H9 (cell line): ENCODE measurements at regions not wholly inside any gene's neighbourhood (a gene's known extent, or its start where the extent isn't known, plus 50 kb on each side); places are given as distances from the start of the nearest gene placed in this dataset.

Experiments used
- DNase-seq: peaks from one replicate; pipeline ENCODE4 v3.0.0-alpha.2; 2017
- H2AFZ ChIP-seq: one replicate; pipeline ENCODE4 v1.6.1; 2013; ENCODE audit warnings: mild to moderate bottlenecking, low read length, control low read depth, moderate library complexity
- H2AK5ac ChIP-seq: 2 replicates; pipeline ENCODE4 v1.6.1; 2013; ENCODE audit warnings: low read length, control low read depth, mixed read lengths; ENCODE audit not compliant: insufficient read length
- H2BK120ac ChIP-seq: one replicate; pipeline ENCODE4 v1.6.1; 2013; ENCODE audit warnings: low read depth, mild to moderate bottlenecking, low read length, control low read depth, inconsistent platforms; ENCODE audit not compliant: poor library complexity, severe bottlenecking
- H2BK12ac ChIP-seq: 2 replicates; pipeline ENCODE4 v1.6.1; 2013; ENCODE audit warnings: low read length, control low read depth, mixed read lengths, low read depth; ENCODE audit not compliant: insufficient read length
- H2BK15ac ChIP-seq: 2 replicates; pipeline ENCODE4 v1.6.1; 2013; ENCODE audit warnings: low read depth, low read length, control low read depth
- H2BK20ac ChIP-seq: one replicate; pipeline ENCODE4 v1.6.1; 2013; ENCODE audit warnings: low read depth, mild to moderate bottlenecking, low read length, control low read depth, inconsistent platforms; ENCODE audit not compliant: poor library complexity, severe bottlenecking
- H2BK5ac ChIP-seq: 2 replicates; pipeline ENCODE4 v1.6.1; 2013; ENCODE audit warnings: low read length, control low read depth, mixed read lengths; ENCODE audit not compliant: insufficient read length
- H3K14ac ChIP-seq: 2 replicates; pipeline ENCODE4 v1.6.1; 2013; ENCODE audit warnings: low read length, control low read depth; ENCODE audit not compliant: insufficient read depth
- H3K18ac ChIP-seq: 2 replicates; pipeline ENCODE4 v1.6.1; 2013; ENCODE audit warnings: low read depth, mild to moderate bottlenecking, mixed read lengths, low read length, control low read depth; ENCODE audit not compliant: insufficient read length
- H3K23ac ChIP-seq: 2 replicates; pipeline ENCODE4 v1.6.1; 2013; ENCODE audit warnings: low read length, control low read depth, mixed read lengths, low read depth; ENCODE audit not compliant: insufficient read length
- H3K23me2 ChIP-seq: 2 replicates; pipeline ENCODE4 v1.6.1; 2013; ENCODE audit warnings: low read depth, mild to moderate bottlenecking, mixed read lengths, low read length, control low read depth; ENCODE audit not compliant: insufficient read length, poor library complexity, severe bottlenecking
- H3K27ac ChIP-seq: 2 replicates; pipeline ENCODE4 v1.5.1; 2013; ENCODE audit warnings: low read length, control low read depth, mixed read lengths, low read depth; ENCODE audit not compliant: insufficient read length
- H3K27me3 ChIP-seq: 2 replicates; pipeline ENCODE4 v1.6.1; 2013; ENCODE audit warnings: low read length, control low read depth, inconsistent platforms; ENCODE audit not compliant: insufficient read depth
- H3K4ac ChIP-seq: 2 replicates; pipeline ENCODE4 v1.6.1; 2013; ENCODE audit warnings: low read depth, mild to moderate bottlenecking, control low read depth, inconsistent platforms, low read length, moderate library complexity
- H3K4me1 ChIP-seq: 2 replicates; pipeline ENCODE4 v1.6.1; 2013; ENCODE audit warnings: low read length, control low read depth, inconsistent platforms; ENCODE audit not compliant: insufficient read depth
- H3K4me2 ChIP-seq: 2 replicates; pipeline ENCODE4 v1.6.1; 2013; ENCODE audit warnings: low read length, control low read depth, mixed read lengths; ENCODE audit not compliant: insufficient read length, insufficient read depth
- H3K56ac ChIP-seq: 2 replicates; pipeline ENCODE4 v1.6.1; 2013; ENCODE audit warnings: low read depth, mild to moderate bottlenecking, mixed read lengths, low read length, control low read depth; ENCODE audit not compliant: insufficient read length
- H3K79me1 ChIP-seq: 2 replicates; pipeline ENCODE4 v1.6.1; 2013; ENCODE audit warnings: low read depth, mild to moderate bottlenecking, moderate library complexity, low read length, control low read depth, inconsistent platforms; ENCODE audit not compliant: insufficient read depth, poor library complexity, severe bottlenecking
- H3K79me2 ChIP-seq: 2 replicates; pipeline ENCODE4 v1.6.1; 2013; ENCODE audit warnings: low read length, control low read depth, inconsistent platforms; ENCODE audit not compliant: insufficient read depth
- H3K9ac ChIP-seq: 2 replicates; pipeline ENCODE4 v1.6.1; 2013; ENCODE audit warnings: low read length, control low read depth, mixed read lengths; ENCODE audit not compliant: insufficient read length; ENCODE audit errors: extremely low read depth
- H3K9me3 ChIP-seq: one replicate; pipeline ENCODE4 v1.6.1; 2013; ENCODE audit warnings: low read depth, low read length, inconsistent platforms; ENCODE audit not compliant: control insufficient read depth
- H3T11ph ChIP-seq: one replicate; pipeline ENCODE4 v1.6.1; 2013; ENCODE audit warnings: mild to moderate bottlenecking, low read length, control low read depth, inconsistent platforms
- H4K20me1 ChIP-seq: one replicate; pipeline ENCODE4 v1.6.1; 2013; ENCODE audit not compliant: control insufficient read depth, insufficient read length, insufficient read depth
- H4K5ac ChIP-seq: 2 replicates; pipeline ENCODE4 v1.6.1; 2013; ENCODE audit warnings: low read depth, mild to moderate bottlenecking, mixed read lengths, low read length, control low read depth; ENCODE audit not compliant: insufficient read length
- H4K8ac ChIP-seq: replicated peaks from 2 replicates; pipeline ENCODE4 v1.6.1; 2013; ENCODE audit warnings: low read length, control low read depth, mixed read lengths, low read depth; ENCODE audit not compliant: insufficient read length
- H4K91ac ChIP-seq: 2 replicates; pipeline ENCODE4 v1.6.1; 2013; ENCODE audit warnings: low read depth, mild to moderate bottlenecking, moderate library complexity, mixed read lengths, low read length, control low read depth; ENCODE audit not compliant: insufficient read length
- H3K27ac Mint-ChIP-seq, 3 experiments: 2 replicates in 2 of 3; 3 replicates in 1 of 3; pipeline ENCODE4 v1.8.0; 2020 to 2021; ENCODE audit warnings: mixed read lengths in 3 of 3, mild to moderate bottlenecking in 1 of 3, moderate library complexity in 1 of 3
- H3K27me3 Mint-ChIP-seq: 2 replicates; pipeline ENCODE4 v1.8.0; 2021; ENCODE audit warnings: low read depth, mild to moderate bottlenecking, moderate library complexity, mixed read lengths
- H3K36me3 Mint-ChIP-seq, 3 experiments: 2 replicates in 2 of 3; 3 replicates in 1 of 3; pipeline ENCODE4 v1.8.0; 2020 to 2021; ENCODE audit warnings: low read depth in 3 of 3, mixed read lengths in 3 of 3; ENCODE audit not compliant: insufficient read depth in 1 of 3
- H3K4me1 Mint-ChIP-seq, 2 experiments: 2 replicates each; pipeline ENCODE4 v1.8.0; 2020; ENCODE audit warnings: mixed read lengths in 2 of 2
- H3K4me3 Mint-ChIP-seq, 2 experiments: 2 replicates in 1 of 2; 3 replicates in 1 of 2; pipeline ENCODE4 v1.8.0; 2020 to 2021; ENCODE audit warnings: mild to moderate bottlenecking in 2 of 2, mixed read lengths in 2 of 2, moderate library complexity in 1 of 2
- H3K9me3 Mint-ChIP-seq, 2 experiments: 2 replicates in 1 of 2; 3 replicates in 1 of 2; pipeline ENCODE4 v1.8.0; 2020; ENCODE audit warnings: mild to moderate bottlenecking in 2 of 2, mixed read lengths in 2 of 2, moderate library complexity in 1 of 2
- WGBS: extraction: QIAGEN DNeasy Blood & Tissue Kit; methylation state at CpG from one replicate; pipeline ENCODE4 v1.1.7; 2013; ENCODE audit warnings: missing lambda C conversion rate, low lambda C conversion rate, mixed read lengths; ENCODE audit not compliant: insufficient read length; ENCODE audit errors: extremely low coverage; 5-methylcytosine and 5-hydroxymethylcytosine counted together
- TF ChIP-seq, protein P1 (sequence below): fragments of 200-600 bp; sonication (generic); conservative IDR thresholded peaks from 3 replicates; pipeline ENCODE4 v1.8.0; 2021; ENCODE audit warnings: antibody characterized with exemption, mild to moderate bottlenecking

DNA sequence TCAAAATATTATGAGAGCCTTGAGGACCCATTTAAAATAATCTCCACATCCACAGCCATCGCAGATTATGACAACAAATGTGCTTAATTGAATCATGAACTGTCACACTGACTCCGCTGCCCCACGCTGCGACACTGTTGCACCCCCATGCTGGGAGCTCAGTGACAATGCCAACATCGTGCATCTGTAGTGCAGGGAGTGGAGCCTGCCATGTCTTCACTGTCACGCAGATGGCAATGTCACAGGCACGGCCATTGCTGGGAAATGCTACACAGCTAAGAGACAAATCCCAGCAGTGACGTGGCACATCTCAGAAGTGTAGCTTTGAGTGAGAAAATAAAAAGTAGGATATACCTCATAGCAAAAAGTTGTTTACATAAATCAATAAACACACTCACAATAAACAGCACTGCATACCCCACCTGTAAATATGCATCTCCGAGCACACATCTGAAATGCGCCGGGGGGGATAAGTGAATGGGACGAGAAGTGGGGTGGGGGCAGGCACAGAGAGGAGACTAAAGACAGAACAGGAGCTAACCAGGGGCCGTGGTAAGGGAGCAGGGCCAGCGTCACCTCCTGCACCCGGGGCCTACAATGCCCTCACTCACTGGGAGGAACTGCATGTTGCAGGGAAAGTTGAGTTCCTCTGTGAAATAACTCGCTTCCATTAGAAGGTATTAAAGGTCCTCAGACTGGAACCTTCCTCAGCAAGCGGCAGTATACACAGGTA lies 349.9 kb downstream of the THBS2 start:
- Histone ChIP-seq H3K23ac (no peak overlapping the region), H2BK5ac (no peak overlapping the region), H3K4ac (no peak overlapping the region), H2BK20ac (no peak overlapping the region), H3K9me3 (no peaks in the 10 kb centered on the region), H3K79me2 (no peaks in the 10 kb centered on the region), H4K5ac (no peak overlapping the region), H2AFZ (no peak overlapping the region), H3K14ac (no peak overlapping the region), H3K4me1 (no peaks in the 10 kb centered on the region), H3T11ph (no peak overlapping the region), H3K27ac (no peak overlapping the region), H3K79me1 (no peaks in the 10 kb centered on the region), H3K18ac (no peak overlapping the region), H4K20me1 (no peaks in the 10 kb centered on the region), H4K8ac (no peak overlapping the region), H2BK120ac (no peak overlapping the region), H4K91ac (no peak overlapping the region), H2BK12ac (no peak overlapping the region), H3K23me2 (no peaks in the 10 kb centered on the region), H3K56ac (no peak overlapping the region), H2AK5ac (no peak overlapping the region), H3K9ac (no peak overlapping the region), H3K27me3 (no peaks in the 10 kb centered on the region), H3K4me2 (no peak overlapping the region), H2BK15ac (no peak overlapping the region)
- no peaks in the 10 kb centered on the region; the same call in 1 of the 2 replicates for H3K27me3 Mint-ChIP-seq
- peaks cover 0 to 23% (median 8%) of the 10 kb centered on the region in 3 experiments; a peak in 4 of 7 replicates for H3K36me3 Mint-ChIP-seq
- TF ChIP-seq, protein P1, sequence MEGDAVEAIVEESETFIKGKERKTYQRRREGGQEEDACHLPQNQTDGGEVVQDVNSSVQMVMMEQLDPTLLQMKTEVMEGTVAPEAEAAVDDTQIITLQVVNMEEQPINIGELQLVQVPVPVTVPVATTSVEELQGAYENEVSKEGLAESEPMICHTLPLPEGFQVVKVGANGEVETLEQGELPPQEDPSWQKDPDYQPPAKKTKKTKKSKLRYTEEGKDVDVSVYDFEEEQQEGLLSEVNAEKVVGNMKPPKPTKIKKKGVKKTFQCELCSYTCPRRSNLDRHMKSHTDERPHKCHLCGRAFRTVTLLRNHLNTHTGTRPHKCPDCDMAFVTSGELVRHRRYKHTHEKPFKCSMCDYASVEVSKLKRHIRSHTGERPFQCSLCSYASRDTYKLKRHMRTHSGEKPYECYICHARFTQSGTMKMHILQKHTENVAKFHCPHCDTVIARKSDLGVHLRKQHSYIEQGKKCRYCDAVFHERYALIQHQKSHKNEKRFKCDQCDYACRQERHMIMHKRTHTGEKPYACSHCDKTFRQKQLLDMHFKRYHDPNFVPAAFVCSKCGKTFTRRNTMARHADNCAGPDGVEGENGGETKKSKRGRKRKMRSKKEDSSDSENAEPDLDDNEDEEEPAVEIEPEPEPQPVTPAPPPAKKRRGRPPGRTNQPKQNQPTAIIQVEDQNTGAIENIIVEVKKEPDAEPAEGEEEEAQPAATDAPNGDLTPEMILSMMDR = no peak
- peaks cover 4 to 10% of the 10 kb centered on the region in 2 experiments; a peak in 3 of 4 replicates for H3K4me1 Mint-ChIP-seq
- WGBS = no CpG with 5 or more reads among the region's 17 CpGs
- H3K4me3 Mint-ChIP-seq = no peak overlapping the region
- DNase-seq = no peak
- H3K9me3 Mint-ChIP-seq = peaks cover 5 to 20% of the 10 kb centered on the region in 2 experiments
- H3K27ac Mint-ChIP-seq = no peak overlapping the region
